IMR-90 (cell line): ENCODE measurements at regions not wholly inside any gene's neighbourhood (a gene's known extent, or its start where the extent isn't known, plus 50 kb on each side); places are given as distances from the start of the nearest gene placed in this dataset.

Experiments used
- BHLHE40 ChIP-seq: fragments of 150-350 bp; IDR thresholded peaks from 2 replicates; pipeline ENCODE4 v1.6.1; 2016; ENCODE audit warnings: mild to moderate bottlenecking, low read depth, low read length
- CEBPB ChIP-seq: IDR thresholded peaks from 2 replicates; pipeline ENCODE4 v1.6.1; 2012; ENCODE audit warnings: low read depth, low read length, improper control_type of control experiment
- CHD1 ChIP-seq: IDR thresholded peaks from 2 replicates; pipeline ENCODE4 v1.6.1; 2012; ENCODE audit warnings: low read depth, low read length, improper control_type of control experiment
- FOS ChIP-seq: fragments of 150-350 bp; IDR thresholded peaks from 2 replicates; pipeline ENCODE4 v1.6.1; 2016; ENCODE audit warnings: low read depth, low read length
- MAFK ChIP-seq: IDR thresholded peaks from 2 replicates; pipeline ENCODE4 v1.6.1; 2012; ENCODE audit warnings: low read depth, low read length, improper control_type of control experiment
- MXI1 ChIP-seq: IDR thresholded peaks from 2 replicates; pipeline ENCODE4 v1.6.1; 2012; ENCODE audit warnings: low read depth, mild to moderate bottlenecking, low read length, moderate library complexity, borderline replicate concordance
- POLR2A ChIP-seq: IDR thresholded peaks from 2 replicates; pipeline ENCODE4 v1.6.1; 2012; ENCODE audit warnings: mild to moderate bottlenecking, low read depth, low read length
- RFX5 ChIP-seq: IDR thresholded peaks from 2 replicates; pipeline ENCODE4 v1.8.0; 2012; ENCODE audit warnings: low read depth, mild to moderate bottlenecking, low read length, moderate library complexity
- SMC3 ChIP-seq: fragments of 150-350 bp; IDR thresholded peaks from 2 replicates; pipeline ENCODE4 v1.6.1; 2016; ENCODE audit warnings: low read depth, mild to moderate bottlenecking, antibody characterized with exemption, low read length, moderate library complexity
- TF ChIP-seq, protein P1 (sequence below): conservative IDR thresholded peaks from 2 replicates; pipeline ENCODE4 v1.5.1; 2012; ENCODE audit warnings: mild to moderate bottlenecking, low read depth, low read length, improper control_type of control experiment
- TF ChIP-seq, protein P2 (sequence below): fragments of 150-350 bp; IDR thresholded peaks from 2 replicates; pipeline ENCODE4 v1.6.1; 2016; ENCODE audit warnings: low read depth, mild to moderate bottlenecking, low read length, moderate library complexity, borderline replicate concordance

- TF ChIP-seq, protein P1, sequence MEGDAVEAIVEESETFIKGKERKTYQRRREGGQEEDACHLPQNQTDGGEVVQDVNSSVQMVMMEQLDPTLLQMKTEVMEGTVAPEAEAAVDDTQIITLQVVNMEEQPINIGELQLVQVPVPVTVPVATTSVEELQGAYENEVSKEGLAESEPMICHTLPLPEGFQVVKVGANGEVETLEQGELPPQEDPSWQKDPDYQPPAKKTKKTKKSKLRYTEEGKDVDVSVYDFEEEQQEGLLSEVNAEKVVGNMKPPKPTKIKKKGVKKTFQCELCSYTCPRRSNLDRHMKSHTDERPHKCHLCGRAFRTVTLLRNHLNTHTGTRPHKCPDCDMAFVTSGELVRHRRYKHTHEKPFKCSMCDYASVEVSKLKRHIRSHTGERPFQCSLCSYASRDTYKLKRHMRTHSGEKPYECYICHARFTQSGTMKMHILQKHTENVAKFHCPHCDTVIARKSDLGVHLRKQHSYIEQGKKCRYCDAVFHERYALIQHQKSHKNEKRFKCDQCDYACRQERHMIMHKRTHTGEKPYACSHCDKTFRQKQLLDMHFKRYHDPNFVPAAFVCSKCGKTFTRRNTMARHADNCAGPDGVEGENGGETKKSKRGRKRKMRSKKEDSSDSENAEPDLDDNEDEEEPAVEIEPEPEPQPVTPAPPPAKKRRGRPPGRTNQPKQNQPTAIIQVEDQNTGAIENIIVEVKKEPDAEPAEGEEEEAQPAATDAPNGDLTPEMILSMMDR = peak; percentile 52
- TF ChIP-seq SMC3 = 0 out of 2 replicates have a peak, but pooled peaks have one; percentile 28
- no peak for TF ChIP-seq POLR2A
- no peak for TF ChIP-seq BHLHE40
- TF ChIP-seq FOS = no peak
- no peak for TF ChIP-seq RFX5
- TF ChIP-seq CHD1 = no peak
- TF ChIP-seq MAFK = no peak
- TF ChIP-seq, protein P2, sequence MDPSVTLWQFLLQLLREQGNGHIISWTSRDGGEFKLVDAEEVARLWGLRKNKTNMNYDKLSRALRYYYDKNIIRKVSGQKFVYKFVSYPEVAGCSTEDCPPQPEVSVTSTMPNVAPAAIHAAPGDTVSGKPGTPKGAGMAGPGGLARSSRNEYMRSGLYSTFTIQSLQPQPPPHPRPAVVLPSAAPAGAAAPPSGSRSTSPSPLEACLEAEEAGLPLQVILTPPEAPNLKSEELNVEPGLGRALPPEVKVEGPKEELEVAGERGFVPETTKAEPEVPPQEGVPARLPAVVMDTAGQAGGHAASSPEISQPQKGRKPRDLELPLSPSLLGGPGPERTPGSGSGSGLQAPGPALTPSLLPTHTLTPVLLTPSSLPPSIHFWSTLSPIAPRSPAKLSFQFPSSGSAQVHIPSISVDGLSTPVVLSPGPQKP = no peak
- no peak for TF ChIP-seq MXI1
- TF ChIP-seq CEBPB = no peak
These were observed 160.4 kb downstream of the ABCA8 start for GRCh38 chr17:68794636-68795434.
